HCT116 (cell line): ENCODE measurements at regions not wholly inside any gene's neighbourhood (a gene's known extent, or its start where the extent isn't known, plus 50 kb on each side); places are given as distances from the start of the nearest gene placed in this dataset.

Source experiments
- ATAC-seq: fragments of 200-7000 bp; cut with Tn5 transposase; 2 replicates; pipeline ENCODE4 v1.9.1; 2020; ENCODE audit warnings: mild to moderate bottlenecking, moderate library complexity
- BruUV-seq: library from RNA; stranded (reverse); fragments of 400-500 nt; replicated peaks from 2 replicates; lab custom pipeline; 2021; lab: Mats Ljungman, UMichigan
- CTCF ChIA-PET: fragments of 300-600 bp; sonication (Branson Sonifier 250); formaldehyde crosslinking; loops from one replicate; lab custom pipeline; 2021; ENCODE audit warnings: antibody characterized with exemption; lab: Charles Lee
- POLR2A ChIA-PET: fragments of 300-600, 350-600 bp; sonication (Branson Sonifier 250); formaldehyde crosslinking; loops from one replicate; lab custom pipeline; 2021; ENCODE audit warnings: antibody characterized with exemption; lab: Charles Lee
- RAD21 ChIA-PET, 2 experiments: fragments of 300-600 bp; sonication (Branson Sonifier 250); formaldehyde crosslinking; loops; one replicate each; lab custom pipeline; 2023; ENCODE audit warnings: low total read pairs in 2 of 2; ENCODE audit not compliant: uncharacterized antibody in 2 of 2, unreplicated experiment in 2 of 2, low non-redundant PET in 1 of 2; lab: Charles Lee
- DNase-seq: peaks from one replicate; pipeline ENCODE4 v3.0.0-alpha.2; 2010; ENCODE audit warnings: low read depth, low spot score
- H2AFZ ChIP-seq: fragments of 200-600 bp; shearing (Covaris generic), sonication (generic); 2 replicates; pipeline ENCODE4 v1.6.1; 2017; ENCODE audit warnings: low read depth, mixed run types, mixed read lengths, antibody characterized with exemption, low read length; ENCODE audit not compliant: poor library complexity, severe bottlenecking
- H3K27ac ChIP-seq: 2 replicates; pipeline ENCODE4 v1.5.1; 2012; ENCODE audit warnings: low read depth, low read length
- H3K27me3 ChIP-seq: fragments of 200-600 bp; sonication (generic); 2 replicates; pipeline ENCODE4 v1.6.1; 2016; ENCODE audit warnings: mixed run types, low read length, mixed read lengths; ENCODE audit not compliant: insufficient read depth
- H3K36me3 ChIP-seq, 2 experiments: fragments of 200-500 bp in 1 of 2; fragments of 200-600 bp in 1 of 2; sonication (Bioruptor generic) in 1 of 2; sonication (generic) in 1 of 2; 2 replicates each; pipeline versions ENCODE4 v1.5.1 to v1.6.1; 2014 to 2016; ENCODE audit warnings: low read length in 2 of 2, inconsistent platforms in 1 of 2, mixed read lengths in 1 of 2, mixed run types in 1 of 2; ENCODE audit not compliant: insufficient read depth in 2 of 2, control insufficient read depth in 1 of 2
- H3K4me1 ChIP-seq, 2 experiments: fragments of 200-600 bp in 1 of 2; sonication (generic) in 1 of 2; 2 replicates each; pipeline versions ENCODE4 v1.5.1 to v1.6.1; 2012 to 2017; ENCODE audit warnings: low read length in 2 of 2, inconsistent platforms in 1 of 2, mild to moderate bottlenecking in 1 of 2, mixed read lengths in 1 of 2, mixed run types in 1 of 2, moderate library complexity in 1 of 2; ENCODE audit not compliant: insufficient read depth in 2 of 2, control insufficient read depth in 1 of 2
- H3K4me2 ChIP-seq: fragments of 200-600 bp; sonication (generic); 2 replicates; pipeline ENCODE4 v1.6.1; 2017; ENCODE audit warnings: mixed run types, low read length, mixed read lengths
- H3K4me3 ChIP-seq, 2 experiments: fragments of 200-600 bp in 1 of 2; sonication (generic) in 1 of 2; replicated peaks in 1 of 2; 2 replicates each; pipeline ENCODE4 v1.5.1; 2011 to 2016; ENCODE audit warnings: low read length in 2 of 2, control low read depth in 1 of 2, low read depth in 1 of 2, mild to moderate bottlenecking in 1 of 2, mixed read lengths in 1 of 2, mixed run types in 1 of 2
- H3K79me2 ChIP-seq: fragments of 200-600 bp; sonication (generic); 2 replicates; pipeline ENCODE4 v1.6.1; 2017; ENCODE audit warnings: mild to moderate bottlenecking, mixed run types, low read length, moderate library complexity, mixed read lengths; ENCODE audit not compliant: insufficient read depth
- H3K9ac ChIP-seq: fragments of 200-600 bp; sonication (generic); 2 replicates; pipeline ENCODE4 v1.6.1; 2016; ENCODE audit warnings: low read length, mixed read lengths
- H3K9me2 ChIP-seq: fragments of 200-600 bp; sonication (generic), shearing (Covaris generic); 2 replicates; pipeline ENCODE4 v1.6.1; 2017; ENCODE audit warnings: mixed run types, mild to moderate bottlenecking, moderate library complexity; ENCODE audit not compliant: insufficient read depth
- H3K9me3 ChIP-seq, 2 experiments: fragments of 200-500 bp in 1 of 2; fragments of 200-600 bp in 1 of 2; sonication (Bioruptor generic) in 1 of 2; sonication (generic) in 1 of 2; 2 replicates each; pipeline ENCODE4 v1.6.1; 2014 to 2017; ENCODE audit warnings: low read length in 2 of 2, mixed read lengths in 2 of 2, inconsistent platforms in 1 of 2, low read depth in 1 of 2, mild to moderate bottlenecking in 1 of 2, mixed run types in 1 of 2, moderate library complexity in 1 of 2; ENCODE audit not compliant: control insufficient read depth in 1 of 2, insufficient read depth in 1 of 2
- H4K20me1 ChIP-seq: fragments of 200-600 bp; sonication (generic), shearing (Covaris generic); 2 replicates; pipeline ENCODE4 v1.6.1; 2017; ENCODE audit warnings: mixed run types, mild to moderate bottlenecking, moderate library complexity; ENCODE audit not compliant: insufficient read depth
- CBX3 ChIP-seq: IDR thresholded peaks from 2 replicates; pipeline ENCODE4 v1.6.1; 2012; ENCODE audit warnings: low read depth
- EGR1 ChIP-seq: IDR thresholded peaks from 2 replicates; pipeline ENCODE4 v1.6.1; 2012; ENCODE audit warnings: low read depth
- ELF1 ChIP-seq: IDR thresholded peaks from 2 replicates; pipeline ENCODE4 v1.6.1; 2012; ENCODE audit warnings: low read depth, borderline replicate concordance
- EZH2 ChIP-seq: fragments of 200-600 bp; sonication (generic); IDR thresholded peaks from 2 replicates; pipeline ENCODE4 v1.6.1; 2017; ENCODE audit warnings: antibody characterized with exemption, mixed run types
- EZH2phosphoT487 ChIP-seq: fragments of 200-600 bp; IDR thresholded peaks from 2 replicates; pipeline ENCODE4 v1.6.1; 2018; ENCODE audit warnings: antibody characterized with exemption, borderline replicate concordance
- FOSL1 ChIP-seq: IDR thresholded peaks from 2 replicates; pipeline ENCODE4 v1.6.1; 2012; ENCODE audit warnings: low read depth
- JUND ChIP-seq: IDR thresholded peaks from 2 replicates; pipeline ENCODE4 v1.6.1; 2012
- POLR2AphosphoS5 ChIP-seq: IDR thresholded peaks from 2 replicates; pipeline ENCODE4 v1.6.1; 2011; ENCODE audit warnings: mild to moderate bottlenecking, low read depth, low read length, moderate library complexity
- RAD21 ChIP-seq: IDR thresholded peaks from 2 replicates; pipeline ENCODE4 v1.6.1; 2012; ENCODE audit warnings: low read depth, mild to moderate bottlenecking
- SRF ChIP-seq: IDR thresholded peaks from 2 replicates; pipeline ENCODE4 v1.6.1; 2012; ENCODE audit warnings: low read depth
- YY1 ChIP-seq: IDR thresholded peaks from 2 replicates; pipeline ENCODE4 v1.6.1; 2011; ENCODE audit warnings: low read length, low read depth, moderate library complexity, mild to moderate bottlenecking; ENCODE audit not compliant: insufficient replicate concordance; ENCODE audit errors: extremely low read depth
- ZFX ChIP-seq: fragments of 450-650 bp; IDR thresholded peaks from 2 replicates; pipeline ENCODE4 v1.6.1; 2017
- ZNF274 ChIP-seq: fragments of 200-500 bp; sonication (Bioruptor generic); IDR thresholded peaks from 2 replicates; pipeline ENCODE4 v1.6.1; 2014; ENCODE audit warnings: mild to moderate bottlenecking, low read depth, low read length, inconsistent platforms
- intact Hi-C: fragments of 100-400 bp; cut with micrococcal nuclease; formaldehyde crosslinking; loops from 2 replicates; pipeline ENCODE4 v1.10.0; 2022
- TF ChIP-seq, protein P1 (sequence below): IDR thresholded peaks from 2 replicates; pipeline ENCODE4 v1.6.1; 2012; ENCODE audit warnings: low read depth
- TF ChIP-seq, protein P2 (sequence below), 3 experiments: fragments of 200-600 bp in 1 of 3; sonication (generic) in 1 of 3; IDR thresholded peaks in 2 of 3; conservative IDR thresholded peaks in 1 of 3; 2 replicates each; pipeline ENCODE4 v1.5.1; 2012 to 2017; ENCODE audit warnings: low read depth in 2 of 3, low read length in 2 of 3, antibody characterized with exemption in 1 of 3, borderline replicate concordance in 1 of 3, control low read depth in 1 of 3, mild to moderate bottlenecking in 1 of 3, mixed read lengths in 1 of 3, mixed run types in 1 of 3, moderate library complexity in 1 of 3; ENCODE audit not compliant: insufficient read depth in 1 of 3

DNA sequence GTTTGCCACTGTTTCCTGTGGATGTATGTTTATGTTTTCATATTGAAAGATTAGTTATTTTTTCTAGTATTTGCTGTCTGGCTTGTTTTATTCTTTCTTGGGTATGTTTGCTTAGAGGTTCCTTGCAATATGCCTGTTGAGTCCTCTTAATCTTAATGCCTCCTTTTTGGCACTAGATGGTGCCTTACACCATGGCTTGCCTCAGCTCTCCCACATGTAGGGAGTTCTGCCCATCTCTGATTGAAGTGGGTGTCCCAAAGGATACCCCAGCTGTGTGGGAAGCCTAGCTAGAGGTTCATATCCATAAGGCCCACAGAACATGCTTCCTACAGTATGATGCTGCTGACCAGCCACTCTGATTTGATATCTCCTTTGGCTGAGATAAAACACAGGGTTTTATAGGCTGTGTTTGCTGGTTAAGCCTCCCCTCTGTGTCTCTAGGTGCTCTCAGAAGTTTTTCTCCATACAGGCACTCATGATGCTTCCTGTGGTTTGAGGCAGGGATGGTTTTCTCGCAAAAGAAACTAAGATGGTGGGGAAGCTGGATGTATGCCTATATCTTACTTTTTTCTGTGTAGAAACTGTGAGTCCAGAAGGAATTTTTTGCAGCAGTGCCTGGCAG lies 162.4 kb downstream of the ASB9 start:
- no peak overlapping the region for H3K9ac ChIP-seq
- no peaks in the 10 kb centered on the region for H4K20me1 ChIP-seq
- ChIA-PET RAD21 (no interaction called here), POLR2A (no interaction called here), CTCF (interaction anchor here (1.5 to 1.7 kb wide), 2 partner anchors 38 to 135 kb away, joined by 3 to 4 read pairs; no protein-coding TSS in a partner anchor)
- no peak overlapping the region for H3K4me3 ChIP-seq
- H3K27me3 ChIP-seq, result no peaks in the 10 kb centered on the region
- peak; percentile 49; the same call in 1 of the 2 replicates for ATAC-seq
- H3K79me2 ChIP-seq, result no peaks in the 10 kb centered on the region
- no peak overlapping the region for H3K4me2 ChIP-seq
- no peak overlapping the region for H3K27ac ChIP-seq
- intact Hi-C loops, result loop anchor here (5.0 kb wide), 1 partner anchor 135 kb away; no protein-coding TSS in a partner anchor
- BruUV-seq, result no TSS peak
- H3K9me2 ChIP-seq, result no peaks in the 10 kb centered on the region
- H3K4me1 ChIP-seq, result no peaks in the 10 kb centered on the region
- no peak overlapping the region for H2AFZ ChIP-seq
- H3K9me3 ChIP-seq, result no peaks in the 10 kb centered on the region
- no peaks in the 10 kb centered on the region for H3K36me3 ChIP-seq
- TF ChIP-seq EZH2 (no peak), ELF1 (no peak), FOSL1 (no peak), POLR2AphosphoS5 (no peak), CBX3 (no peak), SRF (no peak), JUND (no peak), YY1 (no peak), RAD21 (peak; percentile 43), EZH2phosphoT487 (no peak), ZNF274 (no peak), EGR1 (no peak), ZFX (no peak)
- TF ChIP-seq, protein P1, sequence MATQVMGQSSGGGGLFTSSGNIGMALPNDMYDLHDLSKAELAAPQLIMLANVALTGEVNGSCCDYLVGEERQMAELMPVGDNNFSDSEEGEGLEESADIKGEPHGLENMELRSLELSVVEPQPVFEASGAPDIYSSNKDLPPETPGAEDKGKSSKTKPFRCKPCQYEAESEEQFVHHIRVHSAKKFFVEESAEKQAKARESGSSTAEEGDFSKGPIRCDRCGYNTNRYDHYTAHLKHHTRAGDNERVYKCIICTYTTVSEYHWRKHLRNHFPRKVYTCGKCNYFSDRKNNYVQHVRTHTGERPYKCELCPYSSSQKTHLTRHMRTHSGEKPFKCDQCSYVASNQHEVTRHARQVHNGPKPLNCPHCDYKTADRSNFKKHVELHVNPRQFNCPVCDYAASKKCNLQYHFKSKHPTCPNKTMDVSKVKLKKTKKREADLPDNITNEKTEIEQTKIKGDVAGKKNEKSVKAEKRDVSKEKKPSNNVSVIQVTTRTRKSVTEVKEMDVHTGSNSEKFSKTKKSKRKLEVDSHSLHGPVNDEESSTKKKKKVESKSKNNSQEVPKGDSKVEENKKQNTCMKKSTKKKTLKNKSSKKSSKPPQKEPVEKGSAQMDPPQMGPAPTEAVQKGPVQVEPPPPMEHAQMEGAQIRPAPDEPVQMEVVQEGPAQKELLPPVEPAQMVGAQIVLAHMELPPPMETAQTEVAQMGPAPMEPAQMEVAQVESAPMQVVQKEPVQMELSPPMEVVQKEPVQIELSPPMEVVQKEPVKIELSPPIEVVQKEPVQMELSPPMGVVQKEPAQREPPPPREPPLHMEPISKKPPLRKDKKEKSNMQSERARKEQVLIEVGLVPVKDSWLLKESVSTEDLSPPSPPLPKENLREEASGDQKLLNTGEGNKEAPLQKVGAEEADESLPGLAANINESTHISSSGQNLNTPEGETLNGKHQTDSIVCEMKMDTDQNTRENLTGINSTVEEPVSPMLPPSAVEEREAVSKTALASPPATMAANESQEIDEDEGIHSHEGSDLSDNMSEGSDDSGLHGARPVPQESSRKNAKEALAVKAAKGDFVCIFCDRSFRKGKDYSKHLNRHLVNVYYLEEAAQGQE, result no peak
- TF ChIP-seq, protein P2, sequence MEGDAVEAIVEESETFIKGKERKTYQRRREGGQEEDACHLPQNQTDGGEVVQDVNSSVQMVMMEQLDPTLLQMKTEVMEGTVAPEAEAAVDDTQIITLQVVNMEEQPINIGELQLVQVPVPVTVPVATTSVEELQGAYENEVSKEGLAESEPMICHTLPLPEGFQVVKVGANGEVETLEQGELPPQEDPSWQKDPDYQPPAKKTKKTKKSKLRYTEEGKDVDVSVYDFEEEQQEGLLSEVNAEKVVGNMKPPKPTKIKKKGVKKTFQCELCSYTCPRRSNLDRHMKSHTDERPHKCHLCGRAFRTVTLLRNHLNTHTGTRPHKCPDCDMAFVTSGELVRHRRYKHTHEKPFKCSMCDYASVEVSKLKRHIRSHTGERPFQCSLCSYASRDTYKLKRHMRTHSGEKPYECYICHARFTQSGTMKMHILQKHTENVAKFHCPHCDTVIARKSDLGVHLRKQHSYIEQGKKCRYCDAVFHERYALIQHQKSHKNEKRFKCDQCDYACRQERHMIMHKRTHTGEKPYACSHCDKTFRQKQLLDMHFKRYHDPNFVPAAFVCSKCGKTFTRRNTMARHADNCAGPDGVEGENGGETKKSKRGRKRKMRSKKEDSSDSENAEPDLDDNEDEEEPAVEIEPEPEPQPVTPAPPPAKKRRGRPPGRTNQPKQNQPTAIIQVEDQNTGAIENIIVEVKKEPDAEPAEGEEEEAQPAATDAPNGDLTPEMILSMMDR (IDR thresholded peaks at IDR 0.05 in 2 of 3, conservative IDR thresholded peaks at IDR 0.05 in 1 of 3; ENCODE audit: borderline replicate concordance in 1 of 3, insufficient read depth in 1 of 3, low read depth in 2 of 3, low read length in 2 of 3), result 0 out of 6 replicates have a peak, but pooled peaks of 2 of the 3 experiments have one; percentile 6 to 14
- no peak for DNase-seq
